ENCODE measurements at regions not wholly inside any gene's neighbourhood (a gene's known extent, or its start where the extent isn't known, plus 50 kb on each side); places are given as distances from the start of the nearest gene placed in this dataset.

DNA sequence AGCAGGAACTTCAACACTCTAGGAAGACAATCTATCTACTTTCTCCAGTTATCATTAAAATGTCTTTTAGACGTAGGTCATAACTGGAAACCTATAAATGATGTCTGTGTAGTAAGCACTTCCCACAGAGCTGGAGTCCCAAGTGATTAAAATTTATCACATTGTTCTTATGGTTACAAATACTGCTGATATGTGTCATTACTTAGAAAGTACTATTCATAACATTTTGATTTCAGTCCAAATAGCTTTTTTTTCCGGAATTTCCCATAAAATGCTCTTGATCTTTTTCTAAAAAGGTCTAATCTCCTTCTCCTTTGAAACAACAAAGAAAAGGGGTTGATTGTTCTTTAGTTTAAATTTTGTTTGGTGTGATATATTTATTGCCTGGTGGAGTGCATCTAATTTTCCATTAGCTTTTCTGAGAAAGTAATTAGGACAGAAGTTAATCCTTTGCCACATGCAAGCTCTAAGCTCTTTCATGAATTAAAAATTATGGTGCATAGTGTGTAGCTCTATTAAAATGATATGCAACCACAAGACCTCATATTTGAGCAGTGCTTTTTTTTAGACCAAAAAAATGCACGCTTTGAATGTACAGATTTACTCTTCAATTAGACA, 132.7 kb upstream of the TCF21 start:
- no peak for TF ChIP-seq POLR2AphosphoS5 (IDR thresholded peaks at IDR 0.05)
- TF ChIP-seq POLR2A (IDR thresholded peaks at IDR 0.05) = no peak
- TF ChIP-seq EP300 (IDR thresholded peaks at IDR 0.05) = no peak

Data from gastroesophageal sphincter (tissue), 2 donors.